GM23338 (cell line): ENCODE measurements at regions not wholly inside any gene's neighbourhood (a gene's known extent, or its start where the extent isn't known, plus 50 kb on each side); places are given as distances from the start of the nearest gene placed in this dataset.

Experiments
- ATAC-seq: fragments of 200-7000 bp; cut with Tn5 transposase; 3 replicates; pipeline ENCODE4 v1.9.1; 2020
- DNase-seq: peaks from one replicate; pipeline ENCODE4 v3.0.0-alpha.2; 2015; ENCODE audit warnings: low spot score
- H2AFZ ChIP-seq: fragments of 200-600 bp; sonication (generic); 2 replicates; pipeline ENCODE4 v1.8.0; 2016; ENCODE audit warnings: antibody characterized with exemption, mild to moderate bottlenecking, moderate library complexity
- H3F3A ChIP-seq: fragments of 200-600 bp; sonication (generic); replicated peaks from 2 replicates; pipeline ENCODE4 v1.8.0; 2017; ENCODE audit warnings: antibody characterized with exemption, mixed run types, low read depth
- H3K27ac ChIP-seq: fragments of 200-600 bp; sonication (generic); 2 replicates; pipeline ENCODE4 v1.6.1; 2016; ENCODE audit warnings: low read depth
- H3K27me3 ChIP-seq: fragments of 200-600 bp; sonication (generic); 2 replicates; pipeline ENCODE4 v1.8.0; 2016; ENCODE audit warnings: mild to moderate bottlenecking, mixed run types, moderate library complexity; ENCODE audit not compliant: insufficient read depth
- H3K36me3 ChIP-seq: fragments of 200-600 bp; sonication (generic); 2 replicates; pipeline ENCODE4 v1.8.0; 2016; ENCODE audit warnings: mild to moderate bottlenecking; ENCODE audit not compliant: insufficient read depth
- H3K4me1 ChIP-seq: fragments of 200-600 bp; sonication (generic); 2 replicates; pipeline ENCODE4 v1.8.0; 2016; ENCODE audit warnings: mild to moderate bottlenecking, moderate library complexity; ENCODE audit not compliant: insufficient read depth
- H3K4me2 ChIP-seq: fragments of 200-600 bp; sonication (generic); 2 replicates; pipeline ENCODE4 v1.7.1; 2017; ENCODE audit warnings: mixed run types
- H3K4me3 ChIP-seq: fragments of 200-600 bp; sonication (generic); 2 replicates; pipeline ENCODE4 v1.6.1; 2016; ENCODE audit warnings: mixed run types
- H3K79me2 ChIP-seq: fragments of 200-600 bp; sonication (generic); replicated peaks from 2 replicates; pipeline ENCODE4 v1.8.0; 2017; ENCODE audit warnings: mild to moderate bottlenecking; ENCODE audit not compliant: insufficient read depth
- H3K9me2 ChIP-seq: fragments of 200-600 bp; sonication (generic); 2 replicates; pipeline ENCODE4 v1.8.0; 2017; ENCODE audit not compliant: insufficient read depth
- H4K20me1 ChIP-seq: fragments of 200-600 bp; sonication (generic); replicated peaks from 2 replicates; pipeline ENCODE4 v1.8.0; 2017; ENCODE audit warnings: mild to moderate bottlenecking; ENCODE audit not compliant: insufficient read depth
- H3K27ac Mint-ChIP-seq: 2 replicates; pipeline ENCODE4 v1.8.0; 2020; ENCODE audit warnings: inconsistent platforms, mild to moderate bottlenecking, moderate library complexity, mixed read lengths
- H3K27me3 Mint-ChIP-seq: 3 replicates; pipeline ENCODE4 v1.8.0; 2022; ENCODE audit warnings: low read depth, mild to moderate bottlenecking, moderate library complexity, mixed read lengths, inconsistent platforms; ENCODE audit not compliant: insufficient read depth, poor library complexity
- H3K36me3 Mint-ChIP-seq: 3 replicates; pipeline ENCODE4 v1.8.0; 2021; ENCODE audit warnings: low read depth, mild to moderate bottlenecking, inconsistent platforms, moderate library complexity, mixed read lengths
- H3K4me1 Mint-ChIP-seq: 3 replicates; pipeline ENCODE4 v1.8.0; 2020; ENCODE audit warnings: mild to moderate bottlenecking, inconsistent platforms, mixed read lengths
- H3K4me3 Mint-ChIP-seq: 3 replicates; pipeline ENCODE4 v1.8.0; 2021; ENCODE audit warnings: moderate library complexity, mild to moderate bottlenecking, inconsistent platforms, mixed read lengths
- H3K9me3 Mint-ChIP-seq: 3 replicates; pipeline ENCODE4 v1.8.0; 2020; ENCODE audit warnings: moderate library complexity, mild to moderate bottlenecking, inconsistent platforms, mixed read lengths
- CREB1 ChIP-seq: fragments of 250-450 bp; sonication (Bioruptor Pico); IDR thresholded peaks from 2 replicates; pipeline ENCODE4 v1.5.0; 2020; ENCODE audit warnings: low read depth, mild to moderate bottlenecking, moderate library complexity
- CTCF ChIP-seq, 2 experiments: fragments of 200-600 bp in 1 of 2; sonication (generic) in 1 of 2; conservative IDR thresholded peaks; 2 replicates each; pipeline versions ENCODE4 v1.5.1 to v1.6.1; 2016 to 2017; ENCODE audit warnings: antibody characterized with exemption in 2 of 2, low read depth in 2 of 2, mild to moderate bottlenecking in 2 of 2, moderate library complexity in 1 of 2
- EZH2 ChIP-seq: fragments of 200-600 bp; sonication (generic); IDR thresholded peaks from one replicate; pipeline ENCODE4 v1.8.0; 2017; ENCODE audit warnings: antibody characterized with exemption, mild to moderate bottlenecking, low read depth; ENCODE audit not compliant: unreplicated experiment
- EZH2phosphoT487 ChIP-seq: fragments of 200-600 bp; sonication (generic); IDR thresholded peaks from one replicate; pipeline ENCODE4 v1.8.1; 2018; ENCODE audit warnings: antibody characterized with exemption; ENCODE audit not compliant: unreplicated experiment
- JUNB ChIP-seq: IDR thresholded peaks from one replicate; pipeline ENCODE4 v1.6.1; 2016; ENCODE audit warnings: antibody characterized with exemption; ENCODE audit not compliant: unreplicated experiment
- NANOG ChIP-seq: IDR thresholded peaks from 2 replicates; pipeline ENCODE4 v1.6.1; 2016; ENCODE audit warnings: antibody characterized with exemption, borderline replicate concordance
- POLR2AphosphoS5 ChIP-seq: IDR thresholded peaks from 2 replicates; pipeline ENCODE4 v1.6.1; 2016; ENCODE audit warnings: antibody characterized with exemption, low read depth
- ZNF114 ChIP-seq: fragments of 250-450 bp; sonication (Bioruptor Pico); IDR thresholded peaks from 2 replicates; pipeline ENCODE4 v1.5.0; 2020; ENCODE audit warnings: mild to moderate bottlenecking, moderate library complexity
- ZNF331 ChIP-seq: fragments of 250-450 bp; sonication (Bioruptor Pico); IDR thresholded peaks from 2 replicates; pipeline ENCODE4 v1.5.0; 2020; ENCODE audit warnings: low read depth, mild to moderate bottlenecking, moderate library complexity
- ZNF462 ChIP-seq: fragments of 250-450 bp; sonication (Bioruptor Pico); IDR thresholded peaks from 2 replicates; pipeline ENCODE4 v1.5.0; 2020; ENCODE audit warnings: mild to moderate bottlenecking, moderate library complexity

- TF ChIP-seq ZNF462 (CRISPR knock-in tag): no peak
- no peak for TF ChIP-seq EZH2
Measured at GRCh38 chr4:24468071-24468470, 116.3 kb downstream of the DHX15 start (continued).

DNA sequence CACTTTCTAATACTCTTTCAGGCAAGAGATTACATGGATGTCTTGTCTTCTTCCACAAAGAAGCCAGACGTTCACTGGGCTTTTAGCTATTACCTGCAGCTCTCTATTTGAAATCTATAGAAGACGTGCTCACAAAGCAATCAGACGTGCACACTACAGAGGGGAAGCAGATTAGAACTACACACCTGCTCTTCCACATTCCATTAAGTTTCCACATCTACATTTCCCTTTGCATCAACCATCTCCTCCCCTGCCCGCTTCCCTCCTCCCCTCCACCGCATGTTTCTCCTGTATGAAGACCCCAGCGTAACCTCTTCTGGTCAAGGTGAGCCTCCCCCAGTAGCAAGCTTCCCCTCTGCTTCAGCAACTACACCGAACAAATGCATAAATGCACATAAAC, 119.8 kb downstream of the DHX15 start:
- no peaks in the 10 kb centered on the region for H3K36me3 ChIP-seq
- Mint-ChIP-seq H3K27ac (0 out of 2 replicates have a peak overlapping the region, but pooled peaks have one; percentile 49), H3K27me3 (peaks cover 15% of the 10 kb centered on the region), H3K36me3 (no peaks in the 10 kb centered on the region; the same call in 2 of the 3 replicates), H3K9me3 (no peaks in the 10 kb centered on the region; the same call in 2 of the 3 replicates), H3K4me3 (no peak overlapping the region), H3K4me1 (peaks cover 30% of the 10 kb centered on the region)
- no peak for DNase-seq
- H3K27me3 ChIP-seq: peaks cover 17% of the 10 kb centered on the region
- no peak overlapping the region for H3K27ac ChIP-seq
- peak overlapping the region; percentile 62 for H3K4me2 ChIP-seq
- H4K20me1 ChIP-seq: no peaks in the 10 kb centered on the region
- no peaks in the 10 kb centered on the region for H3K79me2 ChIP-seq
- H3K4me3 ChIP-seq: no peak overlapping the region
- H3F3A ChIP-seq: peaks cover 7% of the 10 kb centered on the region; the same call in 1 of the 2 replicates
- H3K9me2 ChIP-seq: no peaks in the 10 kb centered on the region
- no peak for ATAC-seq
- H2AFZ ChIP-seq: no peak overlapping the region
- H3K4me1 ChIP-seq: peaks cover 38% of the 10 kb centered on the region
- TF ChIP-seq NANOG (no peak), CTCF (conservative IDR thresholded peaks at IDR 0.05; ENCODE audit: low read depth in 2 of 2) (no peak), ZNF114 (CRISPR knock-in tag) (no peak), CREB1 (no peak), JUNB (no peak), EZH2phosphoT487 (no peak), EZH2 (no peak), POLR2AphosphoS5 (no peak), ZNF331 (CRISPR knock-in tag) (no peak)
